ENCODE measurements at regions not wholly inside any gene's neighbourhood (a gene's known extent, or its start where the extent isn't known, plus 50 kb on each side); places are given as distances from the start of the nearest gene placed in this dataset.

- TF ChIP-seq CTCF (IDR thresholded peaks at IDR 0.05) (no peak), POLR2A (IDR thresholded peaks at IDR 0.05) (no peak)
These were observed 1560.0 kb downstream of the PCDH9 start for GRCh38 chr13:65670014-65670625.
